ENCODE measurements at regions not wholly inside any gene's neighbourhood (a gene's known extent, or its start where the extent isn't known, plus 50 kb on each side); places are given as distances from the start of the nearest gene placed in this dataset.

DNA sequence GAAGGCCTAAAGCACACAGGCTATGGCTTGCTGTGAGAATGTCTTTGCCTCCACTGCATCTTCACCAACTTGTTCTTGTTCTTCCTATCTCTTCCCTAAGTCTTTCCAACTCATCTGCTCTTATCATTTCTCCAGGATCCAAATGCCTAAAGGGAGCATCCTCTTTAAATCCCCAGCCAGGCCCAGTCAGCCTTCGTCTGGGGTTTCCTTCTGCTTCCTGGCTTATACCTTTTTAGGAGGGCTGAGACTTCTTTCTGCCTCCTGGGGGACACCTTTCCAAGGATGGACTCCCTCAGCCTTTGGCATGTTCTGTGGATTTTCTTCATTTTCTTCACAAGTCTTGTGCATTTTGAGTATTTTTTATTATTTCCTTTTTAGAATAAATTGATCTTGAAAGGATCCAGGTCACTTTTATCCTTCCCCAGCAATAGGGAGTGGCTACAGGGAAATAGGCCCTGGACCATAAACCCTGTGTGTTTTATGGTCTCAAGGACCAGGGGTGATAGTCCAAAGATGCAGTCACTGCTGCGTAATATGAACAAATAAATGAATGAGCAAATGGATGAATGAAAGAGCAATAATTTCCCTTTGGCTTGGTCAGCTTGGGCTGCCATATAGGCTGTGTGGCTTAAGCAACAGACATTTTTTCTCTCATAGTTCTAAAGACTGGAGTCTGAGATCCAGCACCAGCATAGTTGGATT is 122.1 kb upstream of the LRIG1 start:
- no peaks in the 10 kb centered on the region for H4K20me1 ChIP-seq (ENCODE audit: insufficient read depth, low read length)
- H3K27me3 ChIP-seq (ENCODE audit: insufficient read depth, low read length), result peaks cover 2% of the 10 kb centered on the region
- no peak for DNase-seq (ENCODE audit: insufficient read length, low spot score, missing footprints)
- no peak overlapping the region for H2AFZ ChIP-seq (ENCODE audit: low read length)
- H3K4me2 ChIP-seq (ENCODE audit: insufficient read depth, low read length), result no peak overlapping the region
- TF ChIP-seq, protein P1, sequence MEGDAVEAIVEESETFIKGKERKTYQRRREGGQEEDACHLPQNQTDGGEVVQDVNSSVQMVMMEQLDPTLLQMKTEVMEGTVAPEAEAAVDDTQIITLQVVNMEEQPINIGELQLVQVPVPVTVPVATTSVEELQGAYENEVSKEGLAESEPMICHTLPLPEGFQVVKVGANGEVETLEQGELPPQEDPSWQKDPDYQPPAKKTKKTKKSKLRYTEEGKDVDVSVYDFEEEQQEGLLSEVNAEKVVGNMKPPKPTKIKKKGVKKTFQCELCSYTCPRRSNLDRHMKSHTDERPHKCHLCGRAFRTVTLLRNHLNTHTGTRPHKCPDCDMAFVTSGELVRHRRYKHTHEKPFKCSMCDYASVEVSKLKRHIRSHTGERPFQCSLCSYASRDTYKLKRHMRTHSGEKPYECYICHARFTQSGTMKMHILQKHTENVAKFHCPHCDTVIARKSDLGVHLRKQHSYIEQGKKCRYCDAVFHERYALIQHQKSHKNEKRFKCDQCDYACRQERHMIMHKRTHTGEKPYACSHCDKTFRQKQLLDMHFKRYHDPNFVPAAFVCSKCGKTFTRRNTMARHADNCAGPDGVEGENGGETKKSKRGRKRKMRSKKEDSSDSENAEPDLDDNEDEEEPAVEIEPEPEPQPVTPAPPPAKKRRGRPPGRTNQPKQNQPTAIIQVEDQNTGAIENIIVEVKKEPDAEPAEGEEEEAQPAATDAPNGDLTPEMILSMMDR (IDR thresholded peaks at IDR 0.05; ENCODE audit: extremely low read depth, low read depth, low read length), result no peak
- H3K4me1 ChIP-seq (ENCODE audit: insufficient read depth, low read length), result peaks cover under 1% of the 10 kb centered on the region
- no peaks in the 10 kb centered on the region for H3K9me3 ChIP-seq (ENCODE audit: low read depth, low read length)
- no peak overlapping the region for H3K4me3 ChIP-seq (ENCODE audit: insufficient read depth, low read length)
- no peaks in the 10 kb centered on the region for H3K79me2 ChIP-seq (ENCODE audit: insufficient read depth, low read length)
- H3K36me3 ChIP-seq (ENCODE audit: insufficient read depth, low read length), result no peaks in the 10 kb centered on the region
- no peak overlapping the region for H3K27ac ChIP-seq (ENCODE audit: low read depth, low read length)

DNA sequence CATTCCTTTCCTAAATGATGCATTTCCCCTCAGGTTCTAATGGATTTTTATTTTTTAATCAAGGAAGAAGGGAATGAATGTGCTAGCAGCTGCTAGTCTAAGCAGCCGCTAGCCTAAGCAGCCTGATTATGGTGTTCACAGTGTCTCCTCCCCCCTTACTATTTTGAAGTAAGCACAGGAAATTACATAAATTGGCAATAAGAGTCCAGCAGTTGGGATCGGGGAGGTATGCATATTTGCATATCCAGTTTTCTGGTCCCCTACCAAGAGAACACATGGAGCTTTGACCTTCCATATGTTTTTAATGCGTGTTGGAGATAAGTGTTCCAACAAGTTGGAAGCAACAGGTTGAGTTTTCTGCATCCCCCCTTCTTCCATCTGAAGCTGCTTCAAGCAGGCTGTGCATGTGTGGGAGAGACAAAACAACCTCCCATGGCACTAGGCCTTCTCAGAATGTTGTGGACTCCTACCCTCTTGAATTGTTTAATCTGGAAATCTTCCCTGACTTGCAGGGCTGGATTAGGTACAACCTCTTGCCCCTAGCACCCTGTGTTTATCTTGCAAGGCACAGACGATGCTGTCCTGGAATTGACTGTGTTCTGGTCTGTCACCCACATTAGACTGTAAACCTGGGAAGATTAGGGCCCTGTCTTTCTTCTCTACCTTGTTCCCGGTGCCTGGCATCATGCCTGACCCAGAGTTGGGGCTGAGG is 124.8 kb upstream of the LRIG1 start:
- TF ChIP-seq, protein P1 (IDR thresholded peaks at IDR 0.05; ENCODE audit: extremely low read depth, low read depth, low read length), result no peak
- Histone ChIP-seq H3K9me3 (ENCODE audit: low read depth, low read length) (no peaks in the 10 kb centered on the region), H3K27ac (ENCODE audit: low read depth, low read length) (no peak overlapping the region), H3K79me2 (ENCODE audit: insufficient read depth, low read length) (no peaks in the 10 kb centered on the region), H2AFZ (ENCODE audit: low read length) (no peak overlapping the region), H3K4me2 (ENCODE audit: insufficient read depth, low read length) (no peak overlapping the region), H3K4me3 (ENCODE audit: insufficient read depth, low read length) (no peak overlapping the region), H3K27me3 (ENCODE audit: insufficient read depth, low read length) (peaks cover 2% of the 10 kb centered on the region), H3K4me1 (ENCODE audit: insufficient read depth, low read length) (no peaks in the 10 kb centered on the region), H3K36me3 (ENCODE audit: insufficient read depth, low read length) (no peaks in the 10 kb centered on the region), H4K20me1 (ENCODE audit: insufficient read depth, low read length) (no peaks in the 10 kb centered on the region)
- DNase-seq (ENCODE audit: insufficient read length, low spot score, missing footprints), result no peak

DNA sequence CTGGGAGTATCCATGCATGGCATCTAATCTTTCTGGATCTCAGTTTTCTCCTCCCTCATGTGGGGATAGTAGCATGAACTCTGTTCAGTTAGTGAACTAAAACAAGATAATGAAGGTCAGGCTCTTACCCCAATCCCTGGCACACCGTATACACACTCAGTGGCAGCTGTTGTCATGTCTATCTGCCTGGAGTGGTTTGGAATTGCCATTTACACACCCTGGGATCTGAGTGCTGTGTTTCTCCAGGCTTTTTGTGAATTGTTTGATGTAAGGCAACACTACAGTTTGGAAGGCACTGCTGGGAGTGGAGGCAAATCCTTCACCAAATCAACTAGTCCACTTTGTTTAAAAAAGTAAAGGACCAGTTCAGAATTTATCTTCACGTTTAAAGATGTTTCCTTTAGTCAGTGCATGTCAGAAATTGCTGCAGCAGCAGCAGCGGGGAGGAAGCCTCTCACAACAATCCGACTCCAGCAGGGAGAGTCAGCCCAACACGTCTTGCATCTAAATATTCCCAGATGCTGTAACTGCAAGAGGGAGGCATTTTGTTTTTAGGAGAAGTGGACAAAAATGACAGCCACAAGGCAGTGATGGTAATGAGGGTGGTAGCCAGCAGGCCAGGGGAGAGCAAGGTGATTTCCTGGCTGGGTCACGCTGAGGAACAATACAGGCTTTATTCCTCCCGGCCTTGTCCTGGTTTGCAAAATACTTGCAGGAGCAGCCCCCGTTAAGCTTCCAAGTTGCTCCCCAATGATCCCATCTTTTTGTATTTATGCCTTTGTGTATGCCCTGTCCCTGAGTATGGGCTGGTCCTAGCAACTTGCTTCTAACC is 128.5 kb upstream of the LRIG1 start:
- H2AFZ ChIP-seq (ENCODE audit: low read length), result no peak overlapping the region
- H3K27ac ChIP-seq (ENCODE audit: low read depth, low read length), result no peak overlapping the region
- TF ChIP-seq, protein P1 (IDR thresholded peaks at IDR 0.05; ENCODE audit: extremely low read depth, low read depth, low read length), result no peak
- no peaks in the 10 kb centered on the region for H3K9me3 ChIP-seq (ENCODE audit: low read depth, low read length)
- no peaks in the 10 kb centered on the region for H3K4me1 ChIP-seq (ENCODE audit: insufficient read depth, low read length)
- H3K4me2 ChIP-seq (ENCODE audit: insufficient read depth, low read length), result no peak overlapping the region
- H4K20me1 ChIP-seq (ENCODE audit: insufficient read depth, low read length), result no peaks in the 10 kb centered on the region
- no peaks in the 10 kb centered on the region for H3K36me3 ChIP-seq (ENCODE audit: insufficient read depth, low read length)
- no peaks in the 10 kb centered on the region for H3K79me2 ChIP-seq (ENCODE audit: insufficient read depth, low read length)
- peaks cover 2% of the 10 kb centered on the region for H3K27me3 ChIP-seq (ENCODE audit: insufficient read depth, low read length)
- no peak for DNase-seq (ENCODE audit: insufficient read length, low spot score, missing footprints)
- H3K4me3 ChIP-seq (ENCODE audit: insufficient read depth, low read length), result no peak overlapping the region

DNA sequence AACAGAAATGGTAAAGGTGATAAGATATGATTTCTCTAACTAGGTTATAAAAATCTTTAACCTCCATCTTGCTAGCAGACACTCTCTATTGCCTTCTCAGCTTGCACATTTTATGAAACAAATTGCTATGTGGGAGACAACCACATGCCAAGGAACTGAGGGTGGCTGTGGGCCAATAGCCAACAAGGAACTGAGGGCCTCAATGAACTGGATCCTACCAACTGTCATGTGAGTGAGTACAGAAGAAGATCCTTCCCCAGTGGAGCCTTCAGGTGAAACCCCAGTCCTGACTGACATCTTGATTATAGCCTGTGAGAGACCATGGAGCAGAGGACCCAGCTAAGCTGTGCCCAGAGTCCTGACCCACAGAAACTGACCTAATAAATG is 129.2 kb upstream of the LRIG1 start:
- no peaks in the 10 kb centered on the region for H4K20me1 ChIP-seq (ENCODE audit: insufficient read depth, low read length)
- no peaks in the 10 kb centered on the region for H3K36me3 ChIP-seq (ENCODE audit: insufficient read depth, low read length)
- no peak overlapping the region for H3K4me3 ChIP-seq (ENCODE audit: insufficient read depth, low read length)
- no peaks in the 10 kb centered on the region for H3K4me1 ChIP-seq (ENCODE audit: insufficient read depth, low read length)
- no peaks in the 10 kb centered on the region for H3K9me3 ChIP-seq (ENCODE audit: low read depth, low read length)
- no peaks in the 10 kb centered on the region for H3K79me2 ChIP-seq (ENCODE audit: insufficient read depth, low read length)
- no peak overlapping the region for H2AFZ ChIP-seq (ENCODE audit: low read length)
- peaks cover 2% of the 10 kb centered on the region for H3K27me3 ChIP-seq (ENCODE audit: insufficient read depth, low read length)
- TF ChIP-seq, protein P1 (IDR thresholded peaks at IDR 0.05; ENCODE audit: extremely low read depth, low read depth, low read length), result no peak
- no peak overlapping the region for H3K27ac ChIP-seq (ENCODE audit: low read depth, low read length)
- H3K4me2 ChIP-seq (ENCODE audit: insufficient read depth, low read length), result no peak overlapping the region
- DNase-seq (ENCODE audit: insufficient read length, low spot score, missing footprints), result no peak
